ENCODE measurements at regions not wholly inside any gene's neighbourhood (a gene's known extent, or its start where the extent isn't known, plus 50 kb on each side); places are given as distances from the start of the nearest gene placed in this dataset.

DNA sequence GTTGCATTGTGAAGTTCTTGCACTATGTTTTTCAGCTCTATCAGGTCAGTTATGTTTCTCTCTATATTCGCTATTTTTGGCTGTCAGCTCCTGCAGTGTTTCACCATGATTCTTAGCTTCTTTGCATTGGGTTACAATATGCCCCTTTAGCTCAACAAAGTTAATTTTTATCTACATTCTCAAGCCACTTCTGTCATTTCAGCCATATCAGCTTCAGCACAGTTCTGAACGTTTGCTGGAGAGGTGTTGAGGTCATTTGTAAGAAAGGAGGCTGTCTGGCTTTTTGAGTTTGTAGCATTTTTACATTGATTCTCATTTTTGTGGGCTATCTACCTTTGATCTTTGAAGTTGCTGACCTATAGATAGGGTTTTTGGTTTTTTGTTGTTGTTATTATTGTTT lies 573.2 kb upstream of the RGS18 start:
- DNase-seq (ENCODE audit: low read depth) (no peak), FAIRE-seq (no peak)
- Histone ChIP-seq H3K36me3 (ENCODE audit: insufficient read depth, low read length) (no peaks in the 10 kb centered on the region), H3K4me2 (ENCODE audit: low read length) (no peak overlapping the region), H3K9ac (ENCODE audit: low read length) (no peak overlapping the region), H3K9me3 (ENCODE audit: insufficient read depth, low read depth, low read length) (no peaks in the 10 kb centered on the region), H3K4me3 (ENCODE audit: insufficient read depth, low read depth, low read length) (no peak overlapping the region), H2AFZ (ENCODE audit: low read depth, low read length) (no peak overlapping the region), H3K27me3 (ENCODE audit: insufficient read depth, low read length) (no peaks in the 10 kb centered on the region), H3K79me2 (ENCODE audit: insufficient read depth, low read length) (no peaks in the 10 kb centered on the region), H3K4me1 (ENCODE audit: insufficient read depth, low read length) (no peaks in the 10 kb centered on the region), H4K20me1 (ENCODE audit: insufficient read depth, low read length) (no peaks in the 10 kb centered on the region), H3K27ac (ENCODE audit: low read depth, low read length) (no peak overlapping the region)
- no peaks in the 10 kb centered on the region for H3K27me3 Mint-ChIP-seq (ENCODE audit: low read depth, unreplicated experiment)
- no peaks in the 10 kb centered on the region for H3K9me3 Mint-ChIP-seq (ENCODE audit: unreplicated experiment)
- no peak overlapping the region for H3K4me3 Mint-ChIP-seq (ENCODE audit: unreplicated experiment)
- no peaks in the 10 kb centered on the region for H3K4me1 Mint-ChIP-seq (ENCODE audit: low read depth, unreplicated experiment)
- H3K27ac Mint-ChIP-seq (ENCODE audit: unreplicated experiment) = no peak overlapping the region
- TF ChIP-seq, protein P1, sequence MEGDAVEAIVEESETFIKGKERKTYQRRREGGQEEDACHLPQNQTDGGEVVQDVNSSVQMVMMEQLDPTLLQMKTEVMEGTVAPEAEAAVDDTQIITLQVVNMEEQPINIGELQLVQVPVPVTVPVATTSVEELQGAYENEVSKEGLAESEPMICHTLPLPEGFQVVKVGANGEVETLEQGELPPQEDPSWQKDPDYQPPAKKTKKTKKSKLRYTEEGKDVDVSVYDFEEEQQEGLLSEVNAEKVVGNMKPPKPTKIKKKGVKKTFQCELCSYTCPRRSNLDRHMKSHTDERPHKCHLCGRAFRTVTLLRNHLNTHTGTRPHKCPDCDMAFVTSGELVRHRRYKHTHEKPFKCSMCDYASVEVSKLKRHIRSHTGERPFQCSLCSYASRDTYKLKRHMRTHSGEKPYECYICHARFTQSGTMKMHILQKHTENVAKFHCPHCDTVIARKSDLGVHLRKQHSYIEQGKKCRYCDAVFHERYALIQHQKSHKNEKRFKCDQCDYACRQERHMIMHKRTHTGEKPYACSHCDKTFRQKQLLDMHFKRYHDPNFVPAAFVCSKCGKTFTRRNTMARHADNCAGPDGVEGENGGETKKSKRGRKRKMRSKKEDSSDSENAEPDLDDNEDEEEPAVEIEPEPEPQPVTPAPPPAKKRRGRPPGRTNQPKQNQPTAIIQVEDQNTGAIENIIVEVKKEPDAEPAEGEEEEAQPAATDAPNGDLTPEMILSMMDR (IDR thresholded peaks at IDR 0.05; ENCODE audit: insufficient read depth, low read depth, low read length) = no peak
- TF ChIP-seq EZH2 (IDR thresholded peaks at IDR 0.05; ENCODE audit: insufficient read depth, low read length) = no peak
- H3K36me3 Mint-ChIP-seq (ENCODE audit: low read depth, unreplicated experiment) = no peaks in the 10 kb centered on the region

DNA sequence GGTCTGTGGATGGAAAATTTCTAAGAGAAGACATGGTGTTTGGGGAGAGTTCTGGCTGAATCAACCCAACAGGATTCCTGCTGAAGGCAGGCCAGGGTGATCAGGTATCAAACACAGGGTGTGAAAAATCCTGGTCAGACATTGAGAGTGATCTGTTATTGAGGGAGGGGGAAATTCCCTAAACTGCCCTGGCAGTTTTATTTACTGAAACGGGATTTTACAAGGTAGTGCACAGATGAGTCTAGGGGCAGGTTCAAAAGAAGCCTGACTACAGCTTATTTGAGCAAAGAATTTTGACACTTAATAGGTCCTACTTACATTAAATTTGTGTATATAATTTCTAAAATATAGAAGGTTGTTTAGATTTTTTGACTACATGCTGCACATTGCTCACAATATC lies 569.4 kb upstream of the RGS18 start:
- H3K36me3 Mint-ChIP-seq (ENCODE audit: low read depth, unreplicated experiment) = no peaks in the 10 kb centered on the region
- Histone ChIP-seq H4K20me1 (ENCODE audit: insufficient read depth, low read length) (no peaks in the 10 kb centered on the region), H3K4me1 (ENCODE audit: insufficient read depth, low read length) (no peaks in the 10 kb centered on the region), H3K27me3 (ENCODE audit: insufficient read depth, low read length) (no peaks in the 10 kb centered on the region), H3K9ac (ENCODE audit: low read length) (no peak overlapping the region), H3K27ac (ENCODE audit: low read depth, low read length) (no peak overlapping the region), H2AFZ (ENCODE audit: low read depth, low read length) (no peak overlapping the region), H3K4me2 (ENCODE audit: low read length) (no peak overlapping the region), H3K79me2 (ENCODE audit: insufficient read depth, low read length) (no peaks in the 10 kb centered on the region), H3K4me3 (ENCODE audit: insufficient read depth, low read depth, low read length) (no peak overlapping the region), H3K9me3 (ENCODE audit: insufficient read depth, low read depth, low read length) (no peaks in the 10 kb centered on the region), H3K36me3 (ENCODE audit: insufficient read depth, low read length) (no peaks in the 10 kb centered on the region)
- H3K4me3 Mint-ChIP-seq (ENCODE audit: unreplicated experiment) = no peak overlapping the region
- no peak for FAIRE-seq
- no peak overlapping the region for H3K27ac Mint-ChIP-seq (ENCODE audit: unreplicated experiment)
- TF ChIP-seq EZH2 (IDR thresholded peaks at IDR 0.05; ENCODE audit: insufficient read depth, low read length) = no peak
- TF ChIP-seq, protein P1 (IDR thresholded peaks at IDR 0.05; ENCODE audit: insufficient read depth, low read depth, low read length) = no peak
- H3K4me1 Mint-ChIP-seq (ENCODE audit: low read depth, unreplicated experiment) = no peaks in the 10 kb centered on the region
- DNase-seq (ENCODE audit: low read depth) = no peak
- H3K9me3 Mint-ChIP-seq (ENCODE audit: unreplicated experiment) = no peaks in the 10 kb centered on the region
- no peaks in the 10 kb centered on the region for H3K27me3 Mint-ChIP-seq (ENCODE audit: low read depth, unreplicated experiment)

DNA sequence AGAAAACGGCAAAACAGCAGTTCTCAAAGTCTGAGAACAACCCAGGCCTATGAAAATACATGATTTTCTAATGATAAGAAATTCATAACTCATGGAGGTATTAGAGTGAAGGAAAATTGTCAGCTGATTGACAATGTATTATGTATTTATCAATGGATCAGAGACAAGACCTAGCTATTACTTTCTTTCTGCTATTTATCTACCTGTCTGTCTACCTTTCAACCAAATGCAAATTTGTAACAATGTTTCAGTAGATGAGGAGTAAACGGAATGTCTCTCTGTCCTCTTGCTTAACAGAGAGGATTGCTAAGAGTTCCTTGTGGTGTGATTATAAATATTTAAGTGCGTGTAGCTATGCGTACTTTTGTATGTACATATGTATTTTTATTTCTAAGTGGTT lies 568.7 kb upstream of the RGS18 start:
- no peak overlapping the region for H3K27ac Mint-ChIP-seq (ENCODE audit: unreplicated experiment)
- H3K36me3 ChIP-seq (ENCODE audit: insufficient read depth, low read length) = no peaks in the 10 kb centered on the region
- no peaks in the 10 kb centered on the region for H4K20me1 ChIP-seq (ENCODE audit: insufficient read depth, low read length)
- H3K4me3 Mint-ChIP-seq (ENCODE audit: unreplicated experiment) = no peak overlapping the region
- no peaks in the 10 kb centered on the region for H3K79me2 ChIP-seq (ENCODE audit: insufficient read depth, low read length)
- TF ChIP-seq, protein P1 (IDR thresholded peaks at IDR 0.05; ENCODE audit: insufficient read depth, low read depth, low read length) = no peak
- no peak for TF ChIP-seq EZH2 (IDR thresholded peaks at IDR 0.05; ENCODE audit: insufficient read depth, low read length)
- no peaks in the 10 kb centered on the region for H3K4me1 ChIP-seq (ENCODE audit: insufficient read depth, low read length)
- H3K4me2 ChIP-seq (ENCODE audit: low read length) = no peak overlapping the region
- no peaks in the 10 kb centered on the region for H3K36me3 Mint-ChIP-seq (ENCODE audit: low read depth, unreplicated experiment)
- H3K4me1 Mint-ChIP-seq (ENCODE audit: low read depth, unreplicated experiment) = no peaks in the 10 kb centered on the region
- DNase-seq (ENCODE audit: low read depth) (no peak), FAIRE-seq (no peak)
- H2AFZ ChIP-seq (ENCODE audit: low read depth, low read length) = no peak overlapping the region
- H3K27me3 Mint-ChIP-seq (ENCODE audit: low read depth, unreplicated experiment) = no peaks in the 10 kb centered on the region
- H3K9ac ChIP-seq (ENCODE audit: low read length) = no peak overlapping the region
- no peaks in the 10 kb centered on the region for H3K9me3 Mint-ChIP-seq (ENCODE audit: unreplicated experiment)
- no peaks in the 10 kb centered on the region for H3K27me3 ChIP-seq (ENCODE audit: insufficient read depth, low read length)
- H3K27ac ChIP-seq (ENCODE audit: low read depth, low read length) = no peak overlapping the region
- H3K9me3 ChIP-seq (ENCODE audit: insufficient read depth, low read depth, low read length) = no peaks in the 10 kb centered on the region
- H3K4me3 ChIP-seq (ENCODE audit: insufficient read depth, low read depth, low read length) = no peak overlapping the region
